ENCODE measurements at regions not wholly inside any gene's neighbourhood (a gene's known extent, or its start where the extent isn't known, plus 50 kb on each side); places are given as distances from the start of the nearest gene placed in this dataset.

DNA sequence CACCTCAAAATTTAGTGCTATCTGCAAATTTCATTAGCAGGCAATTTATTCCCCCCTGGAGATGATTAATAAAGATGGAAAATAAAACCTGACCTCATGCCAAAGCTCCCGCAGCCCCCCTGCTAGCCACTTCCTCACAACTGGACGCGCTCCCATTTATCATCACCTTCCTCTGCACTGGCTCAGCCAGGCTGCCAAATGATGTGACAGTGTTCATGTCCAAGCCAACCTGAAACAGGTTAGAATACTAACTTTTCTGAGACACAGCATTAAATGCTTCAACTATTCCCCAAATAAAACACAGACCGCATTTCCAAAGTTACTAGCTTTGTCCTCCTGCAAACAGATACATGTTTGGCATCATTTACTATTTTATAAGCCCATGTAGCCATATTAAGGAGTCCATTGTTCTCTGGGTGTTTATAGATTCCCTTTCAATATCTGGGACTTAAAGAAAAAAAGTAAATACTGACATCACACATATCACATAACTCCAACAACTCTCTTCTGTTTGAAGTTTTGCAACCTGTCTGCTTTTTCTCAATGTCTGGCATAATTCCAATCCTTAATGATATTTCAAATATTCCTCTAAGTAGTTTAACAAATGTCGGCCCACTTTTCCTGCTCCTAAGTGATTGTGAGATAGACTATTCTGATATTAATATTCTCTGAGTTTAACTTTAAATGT, 829.7 kb upstream of the FAT3 start:
- DNase-seq (ENCODE audit: low read depth in 1 of 2, low spot score in 1 of 2), result no peak
- no peak overlapping the region for H3K27ac ChIP-seq (replicated peaks)
- TF ChIP-seq, protein P1, sequence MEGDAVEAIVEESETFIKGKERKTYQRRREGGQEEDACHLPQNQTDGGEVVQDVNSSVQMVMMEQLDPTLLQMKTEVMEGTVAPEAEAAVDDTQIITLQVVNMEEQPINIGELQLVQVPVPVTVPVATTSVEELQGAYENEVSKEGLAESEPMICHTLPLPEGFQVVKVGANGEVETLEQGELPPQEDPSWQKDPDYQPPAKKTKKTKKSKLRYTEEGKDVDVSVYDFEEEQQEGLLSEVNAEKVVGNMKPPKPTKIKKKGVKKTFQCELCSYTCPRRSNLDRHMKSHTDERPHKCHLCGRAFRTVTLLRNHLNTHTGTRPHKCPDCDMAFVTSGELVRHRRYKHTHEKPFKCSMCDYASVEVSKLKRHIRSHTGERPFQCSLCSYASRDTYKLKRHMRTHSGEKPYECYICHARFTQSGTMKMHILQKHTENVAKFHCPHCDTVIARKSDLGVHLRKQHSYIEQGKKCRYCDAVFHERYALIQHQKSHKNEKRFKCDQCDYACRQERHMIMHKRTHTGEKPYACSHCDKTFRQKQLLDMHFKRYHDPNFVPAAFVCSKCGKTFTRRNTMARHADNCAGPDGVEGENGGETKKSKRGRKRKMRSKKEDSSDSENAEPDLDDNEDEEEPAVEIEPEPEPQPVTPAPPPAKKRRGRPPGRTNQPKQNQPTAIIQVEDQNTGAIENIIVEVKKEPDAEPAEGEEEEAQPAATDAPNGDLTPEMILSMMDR (IDR thresholded peaks at IDR 0.05; ENCODE audit: insufficient read depth, low read length), result no peak
- no peak for TF ChIP-seq GABPA (IDR thresholded peaks at IDR 0.05; ENCODE audit: low read depth)
- TF ChIP-seq, protein P2, sequence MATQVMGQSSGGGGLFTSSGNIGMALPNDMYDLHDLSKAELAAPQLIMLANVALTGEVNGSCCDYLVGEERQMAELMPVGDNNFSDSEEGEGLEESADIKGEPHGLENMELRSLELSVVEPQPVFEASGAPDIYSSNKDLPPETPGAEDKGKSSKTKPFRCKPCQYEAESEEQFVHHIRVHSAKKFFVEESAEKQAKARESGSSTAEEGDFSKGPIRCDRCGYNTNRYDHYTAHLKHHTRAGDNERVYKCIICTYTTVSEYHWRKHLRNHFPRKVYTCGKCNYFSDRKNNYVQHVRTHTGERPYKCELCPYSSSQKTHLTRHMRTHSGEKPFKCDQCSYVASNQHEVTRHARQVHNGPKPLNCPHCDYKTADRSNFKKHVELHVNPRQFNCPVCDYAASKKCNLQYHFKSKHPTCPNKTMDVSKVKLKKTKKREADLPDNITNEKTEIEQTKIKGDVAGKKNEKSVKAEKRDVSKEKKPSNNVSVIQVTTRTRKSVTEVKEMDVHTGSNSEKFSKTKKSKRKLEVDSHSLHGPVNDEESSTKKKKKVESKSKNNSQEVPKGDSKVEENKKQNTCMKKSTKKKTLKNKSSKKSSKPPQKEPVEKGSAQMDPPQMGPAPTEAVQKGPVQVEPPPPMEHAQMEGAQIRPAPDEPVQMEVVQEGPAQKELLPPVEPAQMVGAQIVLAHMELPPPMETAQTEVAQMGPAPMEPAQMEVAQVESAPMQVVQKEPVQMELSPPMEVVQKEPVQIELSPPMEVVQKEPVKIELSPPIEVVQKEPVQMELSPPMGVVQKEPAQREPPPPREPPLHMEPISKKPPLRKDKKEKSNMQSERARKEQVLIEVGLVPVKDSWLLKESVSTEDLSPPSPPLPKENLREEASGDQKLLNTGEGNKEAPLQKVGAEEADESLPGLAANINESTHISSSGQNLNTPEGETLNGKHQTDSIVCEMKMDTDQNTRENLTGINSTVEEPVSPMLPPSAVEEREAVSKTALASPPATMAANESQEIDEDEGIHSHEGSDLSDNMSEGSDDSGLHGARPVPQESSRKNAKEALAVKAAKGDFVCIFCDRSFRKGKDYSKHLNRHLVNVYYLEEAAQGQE (IDR thresholded peaks at IDR 0.05; ENCODE audit: insufficient replicate concordance, low read depth), result no peak
- no peak for TF ChIP-seq SPI1 (IDR thresholded peaks at IDR 0.05; ENCODE audit: borderline replicate concordance, low read depth)
- TF ChIP-seq POLR2AphosphoS5 (IDR thresholded peaks at IDR 0.05; ENCODE audit: low read depth), result no peak
- no peaks in the 10 kb centered on the region for H3K27me3 ChIP-seq (ENCODE audit: insufficient read depth, poor library complexity, severe bottlenecking)
- H3K4me3 ChIP-seq (replicated peaks; ENCODE audit: insufficient read depth, low read length), result no peak overlapping the region

DNA sequence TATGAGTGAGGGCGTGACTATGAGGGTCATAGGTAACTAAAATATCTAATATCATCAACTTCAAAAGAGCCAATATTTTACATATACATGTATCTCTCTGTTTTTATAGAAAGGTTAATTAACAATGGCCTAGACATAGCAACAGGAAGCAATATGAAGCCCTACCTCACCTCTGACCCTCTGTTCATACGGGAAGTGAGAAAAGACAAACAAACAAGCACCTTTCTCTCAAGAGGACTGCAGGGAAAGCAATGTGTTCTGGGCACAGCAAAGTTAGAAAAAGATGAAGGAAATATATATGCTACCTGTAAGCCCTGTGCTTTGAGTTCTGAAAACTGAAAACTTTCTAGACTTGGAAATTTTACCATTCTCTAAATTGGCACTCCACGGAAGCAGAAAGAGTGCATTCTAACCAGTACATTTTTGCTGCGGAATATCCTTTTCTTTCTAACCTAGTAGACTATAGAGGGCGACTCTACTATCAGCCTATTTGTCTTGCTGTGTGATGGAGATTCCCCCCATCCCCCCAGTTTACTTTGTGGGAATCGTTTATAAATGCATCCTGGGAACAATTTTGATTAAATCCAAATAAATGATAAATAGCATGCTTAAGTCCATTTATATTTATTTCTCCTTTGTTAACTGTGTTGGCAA, 830.4 kb upstream of the FAT3 start:
- no peaks in the 10 kb centered on the region for H3K27me3 ChIP-seq (ENCODE audit: insufficient read depth, poor library complexity, severe bottlenecking)
- DNase-seq (ENCODE audit: low read depth in 1 of 2, low spot score in 1 of 2), result no peak
- H3K27ac ChIP-seq (replicated peaks), result no peak overlapping the region
- TF ChIP-seq, protein P1 (IDR thresholded peaks at IDR 0.05; ENCODE audit: insufficient read depth, low read length), result no peak
- TF ChIP-seq, protein P2 (IDR thresholded peaks at IDR 0.05; ENCODE audit: insufficient replicate concordance, low read depth), result no peak
- no peak for TF ChIP-seq SPI1 (IDR thresholded peaks at IDR 0.05; ENCODE audit: borderline replicate concordance, low read depth)
- TF ChIP-seq GABPA (IDR thresholded peaks at IDR 0.05; ENCODE audit: low read depth), result no peak
- no peak for TF ChIP-seq POLR2AphosphoS5 (IDR thresholded peaks at IDR 0.05; ENCODE audit: low read depth)
- no peak overlapping the region for H3K4me3 ChIP-seq (replicated peaks; ENCODE audit: insufficient read depth, low read length)

DNA sequence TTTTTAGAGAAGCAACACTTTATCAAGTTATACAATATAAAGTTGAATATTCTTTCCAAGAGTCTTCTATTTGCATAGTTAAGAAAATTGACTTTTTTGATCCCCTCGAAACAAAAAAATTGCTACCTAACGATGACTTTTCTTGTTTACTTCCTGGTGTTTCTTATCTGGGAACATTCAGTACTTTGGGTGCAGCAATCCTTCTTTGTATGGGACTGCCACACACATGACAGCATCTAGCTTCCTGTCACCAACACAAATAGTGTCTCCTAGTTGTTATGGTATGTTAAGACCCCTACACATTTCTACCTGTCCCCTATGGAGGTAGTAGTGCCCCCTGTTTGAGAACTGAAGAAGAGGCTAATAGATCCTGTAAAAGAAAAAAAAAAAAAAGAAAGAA, 841.7 kb upstream of the FAT3 start:
- no peak overlapping the region for H3K27ac ChIP-seq (replicated peaks)
- H3K27me3 ChIP-seq (ENCODE audit: insufficient read depth, poor library complexity, severe bottlenecking), result no peaks in the 10 kb centered on the region
- TF ChIP-seq, protein P2 (IDR thresholded peaks at IDR 0.05; ENCODE audit: insufficient replicate concordance, low read depth), result no peak
- TF ChIP-seq SPI1 (IDR thresholded peaks at IDR 0.05; ENCODE audit: borderline replicate concordance, low read depth) (no peak), GABPA (IDR thresholded peaks at IDR 0.05; ENCODE audit: low read depth) (no peak)
- no peak overlapping the region for H3K4me3 ChIP-seq (replicated peaks; ENCODE audit: insufficient read depth, low read length)
- DNase-seq (ENCODE audit: low read depth in 1 of 2, low spot score in 1 of 2), result no peak
